Neural progenitor cell (in vitro differentiated cells): ENCODE measurements at regions not wholly inside any gene's neighbourhood (a gene's known extent, or its start where the extent isn't known, plus 50 kb on each side); places are given as distances from the start of the nearest gene placed in this dataset.

ENCODE experiments used
- EZH2 ChIP-seq: fragments of 200-600 bp; sonication (generic); IDR thresholded peaks from 2 replicates; pipeline ENCODE4 v1.6.1; 2017; ENCODE audit warnings: antibody characterized with exemption, mild to moderate bottlenecking, moderate library complexity
- EZH2phosphoT487 ChIP-seq: fragments of 200-600 bp; sonication (generic); IDR thresholded peaks from 2 replicates; pipeline ENCODE4 v1.6.1; 2017; ENCODE audit warnings: antibody characterized with exemption
- TF ChIP-seq, protein P1 (sequence below): fragments of 200-600 bp; sonication (generic); IDR thresholded peaks from 2 replicates; pipeline ENCODE4 v1.5.1; 2017; ENCODE audit warnings: antibody characterized with exemption, mild to moderate bottlenecking

DNA sequence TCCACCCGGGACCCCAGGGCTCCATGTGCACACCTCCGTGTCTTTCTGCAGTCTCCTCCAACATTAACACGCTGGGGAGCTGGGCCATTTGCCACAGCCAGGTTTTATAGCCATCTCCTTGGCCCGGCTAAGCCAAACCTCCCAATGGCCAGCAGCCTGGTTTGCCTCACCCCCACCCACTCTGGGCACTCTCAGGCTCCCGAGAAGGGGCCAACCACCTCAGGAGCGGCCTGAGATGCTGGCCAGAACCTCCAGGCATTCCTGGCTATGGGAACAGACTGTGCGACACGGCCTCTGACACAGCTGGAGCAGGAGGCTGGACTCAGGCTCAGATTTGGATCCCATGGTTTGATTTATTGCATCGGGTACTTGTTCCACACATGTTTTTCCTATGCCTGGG lies 289.7 kb downstream of the RPLP1 start:
- TF ChIP-seq, protein P1, sequence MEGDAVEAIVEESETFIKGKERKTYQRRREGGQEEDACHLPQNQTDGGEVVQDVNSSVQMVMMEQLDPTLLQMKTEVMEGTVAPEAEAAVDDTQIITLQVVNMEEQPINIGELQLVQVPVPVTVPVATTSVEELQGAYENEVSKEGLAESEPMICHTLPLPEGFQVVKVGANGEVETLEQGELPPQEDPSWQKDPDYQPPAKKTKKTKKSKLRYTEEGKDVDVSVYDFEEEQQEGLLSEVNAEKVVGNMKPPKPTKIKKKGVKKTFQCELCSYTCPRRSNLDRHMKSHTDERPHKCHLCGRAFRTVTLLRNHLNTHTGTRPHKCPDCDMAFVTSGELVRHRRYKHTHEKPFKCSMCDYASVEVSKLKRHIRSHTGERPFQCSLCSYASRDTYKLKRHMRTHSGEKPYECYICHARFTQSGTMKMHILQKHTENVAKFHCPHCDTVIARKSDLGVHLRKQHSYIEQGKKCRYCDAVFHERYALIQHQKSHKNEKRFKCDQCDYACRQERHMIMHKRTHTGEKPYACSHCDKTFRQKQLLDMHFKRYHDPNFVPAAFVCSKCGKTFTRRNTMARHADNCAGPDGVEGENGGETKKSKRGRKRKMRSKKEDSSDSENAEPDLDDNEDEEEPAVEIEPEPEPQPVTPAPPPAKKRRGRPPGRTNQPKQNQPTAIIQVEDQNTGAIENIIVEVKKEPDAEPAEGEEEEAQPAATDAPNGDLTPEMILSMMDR = no peak
- TF ChIP-seq EZH2phosphoT487 (no peak), EZH2 (no peak)
